ENCODE measurements at regions not wholly inside any gene's neighbourhood (a gene's known extent, or its start where the extent isn't known, plus 50 kb on each side); places are given as distances from the start of the nearest gene placed in this dataset.
"Not testable (repeated sequence)": the region's sequence is repeated elsewhere in the genome, so short reads cannot be mapped to it uniquely, and the experiment has no call there.

DNA sequence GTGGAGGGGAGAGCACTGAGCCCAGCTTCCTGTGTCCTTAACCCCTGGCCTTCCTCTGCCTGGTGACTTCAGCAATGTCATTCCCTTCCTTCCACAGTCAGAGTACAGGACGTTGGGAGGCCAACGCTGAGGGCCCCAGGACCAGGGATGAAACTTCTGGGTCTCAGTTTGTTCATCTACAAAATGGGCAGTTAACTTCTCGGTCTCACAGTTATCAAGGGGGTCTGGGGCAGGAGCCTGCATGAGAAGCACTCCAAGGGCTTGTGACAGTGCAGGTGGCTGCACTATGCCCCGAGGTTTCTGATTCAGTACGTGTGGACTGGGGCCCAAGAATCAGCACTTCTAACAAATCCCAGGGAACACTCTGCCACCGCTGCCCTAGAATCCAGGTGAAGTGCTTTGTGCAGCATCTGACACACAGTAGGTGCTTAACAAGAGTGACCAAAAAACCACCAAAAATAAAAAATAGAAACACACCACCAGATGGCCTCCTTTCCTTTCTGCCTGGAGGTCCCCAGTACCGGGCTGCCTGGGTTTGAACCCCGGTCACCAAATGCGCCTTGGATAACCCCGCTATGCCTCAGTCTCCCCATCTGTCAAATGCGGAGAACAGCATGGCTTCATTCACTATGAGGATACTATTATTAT is 80.4 kb downstream of the RFLNA start:
- Mint-ChIP-seq H3K27ac (peak overlapping the region; percentile 21), H3K4me3 (no peak overlapping the region), H3K4me1 (ENCODE audit: unreplicated experiment) (peaks cover 7% of the 10 kb centered on the region), H3K27me3 (no peaks in the 10 kb centered on the region), H3K36me3 (peaks cover 3% of the 10 kb centered on the region), H3K9me3 (no peaks in the 10 kb centered on the region)
- DNase-seq (ENCODE audit: extremely low spot score, unreplicated experiment), result no peak
- TF ChIP-seq, protein P1, sequence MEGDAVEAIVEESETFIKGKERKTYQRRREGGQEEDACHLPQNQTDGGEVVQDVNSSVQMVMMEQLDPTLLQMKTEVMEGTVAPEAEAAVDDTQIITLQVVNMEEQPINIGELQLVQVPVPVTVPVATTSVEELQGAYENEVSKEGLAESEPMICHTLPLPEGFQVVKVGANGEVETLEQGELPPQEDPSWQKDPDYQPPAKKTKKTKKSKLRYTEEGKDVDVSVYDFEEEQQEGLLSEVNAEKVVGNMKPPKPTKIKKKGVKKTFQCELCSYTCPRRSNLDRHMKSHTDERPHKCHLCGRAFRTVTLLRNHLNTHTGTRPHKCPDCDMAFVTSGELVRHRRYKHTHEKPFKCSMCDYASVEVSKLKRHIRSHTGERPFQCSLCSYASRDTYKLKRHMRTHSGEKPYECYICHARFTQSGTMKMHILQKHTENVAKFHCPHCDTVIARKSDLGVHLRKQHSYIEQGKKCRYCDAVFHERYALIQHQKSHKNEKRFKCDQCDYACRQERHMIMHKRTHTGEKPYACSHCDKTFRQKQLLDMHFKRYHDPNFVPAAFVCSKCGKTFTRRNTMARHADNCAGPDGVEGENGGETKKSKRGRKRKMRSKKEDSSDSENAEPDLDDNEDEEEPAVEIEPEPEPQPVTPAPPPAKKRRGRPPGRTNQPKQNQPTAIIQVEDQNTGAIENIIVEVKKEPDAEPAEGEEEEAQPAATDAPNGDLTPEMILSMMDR (conservative IDR thresholded peaks at IDR 0.05), result no peak

DNA sequence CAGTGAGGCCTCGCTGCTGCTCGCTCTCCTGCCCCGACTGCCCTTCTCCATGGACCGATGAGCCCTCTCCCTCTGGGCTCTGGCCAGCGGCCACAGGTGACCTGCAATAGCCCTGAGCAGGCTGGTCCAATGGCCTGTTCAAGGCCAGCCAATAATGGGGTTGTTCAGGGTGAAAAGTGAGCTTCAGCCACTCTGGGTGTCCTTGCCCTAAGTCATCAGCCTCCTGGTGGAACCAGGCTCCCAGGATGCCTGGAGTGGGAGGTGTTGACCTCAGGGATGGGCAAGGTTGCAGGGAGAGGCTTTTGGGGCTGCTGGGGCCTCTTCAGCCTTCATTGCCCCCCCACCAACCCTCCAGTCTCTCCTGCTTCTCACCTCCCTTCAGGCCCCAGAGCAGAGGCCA is 79.7 kb downstream of the RFLNA start:
- H3K27ac Mint-ChIP-seq, result peak overlapping the region; percentile 21
- TF ChIP-seq, protein P1 (conservative IDR thresholded peaks at IDR 0.05), result no peak

DNA sequence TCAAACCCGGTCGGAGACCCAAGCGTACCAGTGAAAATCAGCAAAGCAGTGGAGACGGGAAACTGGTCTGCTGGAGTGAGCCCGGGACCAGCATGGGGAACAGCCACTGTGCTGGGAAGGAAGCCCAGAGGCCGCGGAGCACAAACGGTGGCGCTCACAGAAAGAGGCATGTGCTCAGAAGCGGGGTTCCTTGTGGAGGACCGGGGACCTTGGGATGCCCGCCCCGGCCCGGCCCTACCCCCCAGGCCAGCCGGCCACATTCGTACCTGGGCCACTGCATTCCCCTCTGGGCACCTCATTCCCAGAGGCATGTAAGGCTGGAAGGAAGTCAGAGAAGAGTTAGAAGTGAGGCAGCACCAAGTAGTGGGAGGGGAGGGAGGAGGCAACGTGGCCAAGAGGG is 79.3 kb downstream of the RFLNA start:
- no peaks in the 10 kb centered on the region for H3K9me3 Mint-ChIP-seq

More for the DNA sequence above, 79.7 kb downstream of the RFLNA start:
- Mint-ChIP-seq H3K4me1 (ENCODE audit: unreplicated experiment) (peaks cover 5% of the 10 kb centered on the region), H3K36me3 (peaks cover 3% of the 10 kb centered on the region), H3K4me3 (no peak overlapping the region), H3K27me3 (no peaks in the 10 kb centered on the region), H3K9me3 (no peaks in the 10 kb centered on the region)
- no peak for DNase-seq (ENCODE audit: extremely low spot score, unreplicated experiment)

DNA sequence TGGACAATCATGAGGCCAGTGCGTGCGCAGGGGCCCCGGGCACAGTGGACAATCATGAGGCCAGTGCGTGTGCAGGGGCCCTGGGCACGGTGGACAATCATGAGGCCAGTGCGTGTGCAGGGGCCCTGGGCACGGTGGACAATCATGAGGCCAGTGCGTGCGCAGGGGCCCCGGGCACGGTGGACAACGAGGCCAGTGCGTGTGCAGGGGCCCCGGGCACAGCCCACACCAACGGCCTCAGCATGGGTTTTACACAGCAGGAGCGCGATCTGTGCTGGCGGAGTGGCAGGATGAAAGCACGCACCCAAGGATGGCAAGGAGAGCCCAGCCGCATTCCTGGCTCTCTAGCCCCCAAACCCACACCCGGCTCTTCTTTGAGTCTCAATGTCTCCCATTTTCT is 78.8 kb downstream of the RFLNA start:
- DNase-seq (ENCODE audit: extremely low spot score, unreplicated experiment); H3K27me3 Mint-ChIP-seq; H3K9me3 Mint-ChIP-seq; H3K4me1 Mint-ChIP-seq (ENCODE audit: unreplicated experiment); H3K4me3 Mint-ChIP-seq; H3K36me3 Mint-ChIP-seq; H3K27ac Mint-ChIP-seq: not testable (repeated sequence)

More for the DNA sequence above, 79.3 kb downstream of the RFLNA start:
- Mint-ChIP-seq H3K27me3 (no peaks in the 10 kb centered on the region), H3K36me3 (peaks cover 3% of the 10 kb centered on the region), H3K4me3 (no peak overlapping the region), H3K27ac (no peak overlapping the region), H3K4me1 (ENCODE audit: unreplicated experiment) (peaks cover 4% of the 10 kb centered on the region)
- TF ChIP-seq, protein P1 (conservative IDR thresholded peaks at IDR 0.05), result no peak
- no peak for DNase-seq (ENCODE audit: extremely low spot score, unreplicated experiment)

DNA sequence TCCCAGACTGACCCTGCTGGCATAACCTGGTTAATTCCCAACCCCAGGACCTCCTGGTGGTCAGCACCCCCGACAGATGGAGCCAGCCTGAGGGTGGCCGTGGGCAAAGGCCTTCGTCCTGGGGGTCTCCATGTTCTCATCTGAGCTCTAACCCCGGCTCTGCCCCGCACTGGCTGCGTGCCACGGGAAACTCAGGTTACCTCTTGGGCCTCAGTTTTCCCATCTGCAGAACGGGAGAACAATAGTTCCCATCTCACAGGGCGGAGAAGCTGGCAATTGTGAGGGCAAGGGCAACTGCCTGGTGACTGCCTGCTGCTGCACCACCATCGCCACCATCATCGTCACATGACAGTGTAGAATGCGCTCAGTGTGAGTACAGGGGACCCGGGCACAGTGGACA is 77.9 kb downstream of the RFLNA start:
- Mint-ChIP-seq H3K36me3 (peaks cover 3% of the 10 kb centered on the region), H3K9me3 (no peaks in the 10 kb centered on the region), H3K27me3 (no peaks in the 10 kb centered on the region), H3K4me1 (ENCODE audit: unreplicated experiment) (peaks cover 6% of the 10 kb centered on the region), H3K27ac (no peak overlapping the region), H3K4me3 (no peak overlapping the region)
- DNase-seq (ENCODE audit: extremely low spot score, unreplicated experiment), result no peak
- TF ChIP-seq, protein P1 (conservative IDR thresholded peaks at IDR 0.05), result no peak

DNA sequence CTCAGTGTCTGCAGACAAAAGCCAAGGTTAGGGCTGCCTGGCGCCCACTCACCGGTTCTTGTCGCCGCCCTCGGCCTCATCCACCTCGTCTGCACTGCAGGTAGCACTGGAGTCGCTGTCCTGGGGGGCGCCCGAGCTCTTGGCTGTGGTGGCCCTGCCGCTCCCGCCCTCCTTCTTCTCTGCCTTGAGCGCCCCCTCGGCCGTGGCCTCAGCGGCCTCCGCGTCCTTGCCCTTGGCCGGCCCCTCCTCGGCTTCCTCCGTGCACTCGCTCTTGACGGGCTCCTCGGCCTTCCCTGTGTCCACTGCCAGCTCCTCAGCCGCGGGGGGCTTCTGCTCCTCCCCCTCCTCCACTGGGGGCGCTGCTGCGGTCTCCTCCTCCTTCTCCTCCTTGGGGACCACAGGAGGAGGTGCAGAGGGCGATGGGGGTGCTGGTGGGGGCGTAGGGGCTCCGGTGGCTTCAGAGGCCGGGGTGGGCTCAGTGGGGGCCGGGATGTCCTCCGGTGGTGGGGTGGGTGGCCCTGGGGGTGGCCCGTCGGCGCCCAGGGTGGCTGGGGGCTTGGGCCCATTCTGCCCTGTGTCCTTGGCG is 77.2 kb downstream of the RFLNA start:
- no peak for DNase-seq (ENCODE audit: extremely low spot score, unreplicated experiment)
- TF ChIP-seq, protein P1 (conservative IDR thresholded peaks at IDR 0.05), result no peak
- Mint-ChIP-seq H3K27ac (no peak overlapping the region), H3K27me3 (no peaks in the 10 kb centered on the region), H3K9me3 (no peaks in the 10 kb centered on the region), H3K36me3 (peaks cover 3% of the 10 kb centered on the region), H3K4me3 (no peak overlapping the region), H3K4me1 (ENCODE audit: unreplicated experiment) (peaks cover 6% of the 10 kb centered on the region)
